Fibroblast of mammary gland (primary cell): ENCODE measurements at regions not wholly inside any gene's neighbourhood (a gene's known extent, or its start where the extent isn't known, plus 50 kb on each side); places are given as distances from the start of the nearest gene placed in this dataset.
"Not testable (repeated sequence)": the region's sequence is repeated elsewhere in the genome, so short reads cannot be mapped to it uniquely, and the experiment has no call there.

Experiments used
- DNase-seq: peaks from one replicate; pipeline ENCODE4 v3.0.0-alpha.2; 2010; ENCODE audit warnings: low read depth
- H3K4me3 ChIP-seq: 2 replicates; pipeline ENCODE4 v1.5.1; 2011; ENCODE audit warnings: low read depth, mild to moderate bottlenecking, low read length, moderate library complexity; ENCODE audit not compliant: control insufficient read depth
- TF ChIP-seq, protein P1 (sequence below): conservative IDR thresholded peaks from 2 replicates; pipeline ENCODE4 v1.5.1; 2011; ENCODE audit warnings: low read depth, low read length, inconsistent platforms; ENCODE audit not compliant: control insufficient read depth, insufficient read depth

DNA sequence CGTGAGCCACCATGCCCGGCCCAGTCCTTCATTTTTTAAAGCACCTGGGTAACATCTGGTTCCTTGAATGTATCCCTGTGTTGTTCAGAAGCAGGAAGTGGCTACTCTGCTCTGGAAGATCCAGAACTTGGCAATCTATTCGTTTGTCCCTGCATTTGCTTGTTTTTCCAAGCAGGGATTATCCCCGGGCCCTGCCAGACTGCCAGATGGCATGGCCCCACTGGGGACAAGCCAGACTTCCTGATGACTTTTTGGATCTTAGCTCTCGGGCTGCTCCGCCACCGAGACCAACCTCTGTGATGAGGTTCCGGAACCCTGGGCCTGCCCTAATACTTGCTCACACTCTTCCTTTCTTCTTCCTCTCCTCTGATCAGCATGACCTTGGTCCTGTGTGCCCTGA is 496.7 kb downstream of the TYW1 start:
- TF ChIP-seq, protein P1, sequence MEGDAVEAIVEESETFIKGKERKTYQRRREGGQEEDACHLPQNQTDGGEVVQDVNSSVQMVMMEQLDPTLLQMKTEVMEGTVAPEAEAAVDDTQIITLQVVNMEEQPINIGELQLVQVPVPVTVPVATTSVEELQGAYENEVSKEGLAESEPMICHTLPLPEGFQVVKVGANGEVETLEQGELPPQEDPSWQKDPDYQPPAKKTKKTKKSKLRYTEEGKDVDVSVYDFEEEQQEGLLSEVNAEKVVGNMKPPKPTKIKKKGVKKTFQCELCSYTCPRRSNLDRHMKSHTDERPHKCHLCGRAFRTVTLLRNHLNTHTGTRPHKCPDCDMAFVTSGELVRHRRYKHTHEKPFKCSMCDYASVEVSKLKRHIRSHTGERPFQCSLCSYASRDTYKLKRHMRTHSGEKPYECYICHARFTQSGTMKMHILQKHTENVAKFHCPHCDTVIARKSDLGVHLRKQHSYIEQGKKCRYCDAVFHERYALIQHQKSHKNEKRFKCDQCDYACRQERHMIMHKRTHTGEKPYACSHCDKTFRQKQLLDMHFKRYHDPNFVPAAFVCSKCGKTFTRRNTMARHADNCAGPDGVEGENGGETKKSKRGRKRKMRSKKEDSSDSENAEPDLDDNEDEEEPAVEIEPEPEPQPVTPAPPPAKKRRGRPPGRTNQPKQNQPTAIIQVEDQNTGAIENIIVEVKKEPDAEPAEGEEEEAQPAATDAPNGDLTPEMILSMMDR = no peak
- no peak for DNase-seq
- no peak overlapping the region for H3K4me3 ChIP-seq

GRCh38 chr7:67496589-67496988 is 500.0 kb downstream of the TYW1 start:
- no peak for DNase-seq
- H3K4me3 ChIP-seq = no peak overlapping the region
- TF ChIP-seq, protein P1 = no peak

GRCh38 chr7:67497914-67498313 is 501.3 kb downstream of the TYW1 start:
- H3K4me3 ChIP-seq, DNase-seq: not testable (repeated sequence)

GRCh38 chr7:67502929-67503328 is 506.3 kb downstream of the TYW1 start:
- no peak for DNase-seq
- TF ChIP-seq, protein P1 = no peak

GRCh38 chr7:67505449-67505848 is 508.8 kb downstream of the TYW1 start:
- no peak overlapping the region for H3K4me3 ChIP-seq
- TF ChIP-seq, protein P1 = no peak
- DNase-seq = no peak

More at GRCh38 chr7:67502929-67503328, 506.3 kb downstream of the TYW1 start:
- no peak overlapping the region for H3K4me3 ChIP-seq

- TF ChIP-seq, protein P1 = no peak
- H3K4me3 ChIP-seq = no peak overlapping the region
- DNase-seq = no peak
These were observed 515.8 kb downstream of the TYW1 start for GRCh38 chr7:67512481-67512880.

- no peak overlapping the region for H3K4me3 ChIP-seq
- no peak for DNase-seq
- TF ChIP-seq, protein P1 = no peak
These were observed 521.9 kb downstream of the TYW1 start for GRCh38 chr7:67518580-67518979.
